ENCODE measurements at regions not wholly inside any gene's neighbourhood (a gene's known extent, or its start where the extent isn't known, plus 50 kb on each side); places are given as distances from the start of the nearest gene placed in this dataset.
"Not testable (repeated sequence)": the region's sequence is repeated elsewhere in the genome, so short reads cannot be mapped to it uniquely, and the experiment has no call there.

- H3K4me1 ChIP-seq (ENCODE audit: insufficient read depth, low read length), result no peaks in the 10 kb centered on the region
- no peaks in the 10 kb centered on the region for H3K79me2 ChIP-seq (ENCODE audit: insufficient read depth, low read length)
- FAIRE-seq, result no peak
- H3K27me3 ChIP-seq (ENCODE audit: insufficient read depth, low read length), result no peaks in the 10 kb centered on the region
- DNase-seq (ENCODE audit: low read depth), result no peak
- H3K9ac ChIP-seq (ENCODE audit: low read length), result no peak overlapping the region
- no peak overlapping the region for H3K4me3 Mint-ChIP-seq (ENCODE audit: unreplicated experiment)
- H3K27ac Mint-ChIP-seq (ENCODE audit: unreplicated experiment), result no peak overlapping the region
- TF ChIP-seq EZH2 (IDR thresholded peaks at IDR 0.05; ENCODE audit: insufficient read depth, low read length) (no peak), CTCF (IDR thresholded peaks at IDR 0.05; ENCODE audit: insufficient read depth, low read depth, low read length) (no peak)
- H3K36me3 Mint-ChIP-seq (ENCODE audit: low read depth, unreplicated experiment), result no peaks in the 10 kb centered on the region
- no peaks in the 10 kb centered on the region for H3K9me3 ChIP-seq (ENCODE audit: insufficient read depth, low read depth, low read length)
- no peaks in the 10 kb centered on the region for H3K36me3 ChIP-seq (ENCODE audit: insufficient read depth, low read length)
- H4K20me1 ChIP-seq (ENCODE audit: insufficient read depth, low read length), result no peaks in the 10 kb centered on the region
- no peaks in the 10 kb centered on the region for H3K27me3 Mint-ChIP-seq (ENCODE audit: low read depth, unreplicated experiment)
- H2AFZ ChIP-seq (ENCODE audit: low read depth, low read length), result no peak overlapping the region
- H3K9me3 Mint-ChIP-seq (ENCODE audit: unreplicated experiment), result no peaks in the 10 kb centered on the region
- no peaks in the 10 kb centered on the region for H3K4me1 Mint-ChIP-seq (ENCODE audit: low read depth, unreplicated experiment)
- no peak overlapping the region for H3K27ac ChIP-seq (ENCODE audit: low read depth, low read length)
- no peak overlapping the region for H3K4me2 ChIP-seq (ENCODE audit: low read length)
- no peak overlapping the region for H3K4me3 ChIP-seq (ENCODE audit: insufficient read depth, low read depth, low read length)
Observed at GRCh38 chr15:35966781-35967180, 420.8 kb upstream of the DPH6 start.

GRCh38 chr15:35967968-35968367 is 422.0 kb upstream of the DPH6 start:
- not testable (repeated sequence) for H3K27ac Mint-ChIP-seq (ENCODE audit: unreplicated experiment); H3K79me2 ChIP-seq (ENCODE audit: insufficient read depth, low read length); H3K4me3 ChIP-seq (ENCODE audit: insufficient read depth, low read depth, low read length); H3K36me3 ChIP-seq (ENCODE audit: insufficient read depth, low read length); H2AFZ ChIP-seq (ENCODE audit: low read depth, low read length); H3K4me3 Mint-ChIP-seq (ENCODE audit: unreplicated experiment); H3K9me3 ChIP-seq (ENCODE audit: insufficient read depth, low read depth, low read length); H3K27ac ChIP-seq (ENCODE audit: low read depth, low read length); H4K20me1 ChIP-seq (ENCODE audit: insufficient read depth, low read length); DNase-seq (ENCODE audit: low read depth); FAIRE-seq; H3K9ac ChIP-seq (ENCODE audit: low read length); H3K27me3 Mint-ChIP-seq (ENCODE audit: low read depth, unreplicated experiment); H3K4me1 ChIP-seq (ENCODE audit: insufficient read depth, low read length); H3K4me1 Mint-ChIP-seq (ENCODE audit: low read depth, unreplicated experiment); H3K4me2 ChIP-seq (ENCODE audit: low read length); H3K36me3 Mint-ChIP-seq (ENCODE audit: low read depth, unreplicated experiment); H3K27me3 ChIP-seq (ENCODE audit: insufficient read depth, low read length); H3K9me3 Mint-ChIP-seq (ENCODE audit: unreplicated experiment)

- no peak overlapping the region for H3K4me2 ChIP-seq (ENCODE audit: low read length)
- FAIRE-seq (no peak), DNase-seq (ENCODE audit: low read depth) (no peak)
- Mint-ChIP-seq H3K4me1 (ENCODE audit: low read depth, unreplicated experiment) (no peaks in the 10 kb centered on the region), H3K27me3 (ENCODE audit: low read depth, unreplicated experiment) (no peaks in the 10 kb centered on the region), H3K36me3 (ENCODE audit: low read depth, unreplicated experiment) (no peaks in the 10 kb centered on the region), H3K27ac (ENCODE audit: unreplicated experiment) (no peak overlapping the region), H3K4me3 (ENCODE audit: unreplicated experiment) (no peak overlapping the region), H3K9me3 (ENCODE audit: unreplicated experiment) (no peaks in the 10 kb centered on the region)
- H3K9ac ChIP-seq (ENCODE audit: low read length), result no peak overlapping the region
- H3K4me1 ChIP-seq (ENCODE audit: insufficient read depth, low read length), result no peaks in the 10 kb centered on the region
- no peak overlapping the region for H3K27ac ChIP-seq (ENCODE audit: low read depth, low read length)
- no peaks in the 10 kb centered on the region for H3K27me3 ChIP-seq (ENCODE audit: insufficient read depth, low read length)
- H2AFZ ChIP-seq (ENCODE audit: low read depth, low read length), result no peak overlapping the region
- no peaks in the 10 kb centered on the region for H3K9me3 ChIP-seq (ENCODE audit: insufficient read depth, low read depth, low read length)
- H3K4me3 ChIP-seq (ENCODE audit: insufficient read depth, low read depth, low read length), result no peak overlapping the region
- no peaks in the 10 kb centered on the region for H3K79me2 ChIP-seq (ENCODE audit: insufficient read depth, low read length)
- no peak for TF ChIP-seq CTCF (IDR thresholded peaks at IDR 0.05; ENCODE audit: insufficient read depth, low read depth, low read length)
- TF ChIP-seq EZH2 (IDR thresholded peaks at IDR 0.05; ENCODE audit: insufficient read depth, low read length), result no peak
- H4K20me1 ChIP-seq (ENCODE audit: insufficient read depth, low read length), result no peaks in the 10 kb centered on the region
- no peaks in the 10 kb centered on the region for H3K36me3 ChIP-seq (ENCODE audit: insufficient read depth, low read length)
Observed at GRCh38 chr15:35973029-35973428, 427.1 kb upstream of the DPH6 start.

Measured in astrocyte (in vitro differentiated cells and primary cell).